Suprapubic skin (tissue), 4 donors: ENCODE measurements at regions not wholly inside any gene's neighbourhood (a gene's known extent, or its start where the extent isn't known, plus 50 kb on each side); places are given as distances from the start of the nearest gene placed in this dataset.

ENCODE experiments used
- DNase-seq, 2 donors: peaks; one replicate each; pipeline ENCODE4 v3.0.0-alpha.2; 2019; ENCODE audit warnings: low spot score in 2 of 2
- H3K27ac ChIP-seq: fragments of 200-600 bp; sonication (generic); one replicate; pipeline ENCODE4 v1.5.1; 2019
- H3K27me3 ChIP-seq: fragments of 200-600 bp; sonication (generic); one replicate; pipeline ENCODE4 v1.5.1; 2019
- H3K36me3 ChIP-seq: fragments of 200-600 bp; sonication (generic); one replicate; pipeline ENCODE4 v1.5.1; 2019
- H3K4me1 ChIP-seq: fragments of 200-600 bp; sonication (generic); one replicate; pipeline ENCODE4 v1.5.1; 2019
- H3K4me3 ChIP-seq: fragments of 200-600 bp; sonication (generic); one replicate; pipeline ENCODE4 v1.5.1; 2019; ENCODE audit warnings: mild to moderate bottlenecking
- H3K9me3 ChIP-seq: fragments of 200-600 bp; sonication (generic); one replicate; pipeline ENCODE4 v1.5.1; 2019
- CTCF ChIP-seq, 2 donors: fragments of 200-600 bp in 1 of 2; fragments of 450-650 bp in 1 of 2; sonication (generic) in 1 of 2; IDR thresholded peaks; one replicate each; pipeline ENCODE4 v1.5.1; 2016 to 2019; ENCODE audit warnings: antibody characterized with exemption in 2 of 2, mild to moderate bottlenecking in 1 of 2, moderate library complexity in 1 of 2
- EP300 ChIP-seq: sonication (generic); formaldehyde crosslinking; IDR thresholded peaks from one replicate; pipeline ENCODE4 v1.6.1; 2017; ENCODE audit warnings: antibody characterized with exemption
- POLR2A ChIP-seq, 2 donors: fragments of 450-650 bp; IDR thresholded peaks; one replicate each; pipeline ENCODE4 v1.6.1; 2017; ENCODE audit warnings: antibody characterized with exemption in 2 of 2, mild to moderate bottlenecking in 2 of 2, moderate library complexity in 2 of 2
- POLR2AphosphoS5 ChIP-seq, 3 donors: sonication (generic); formaldehyde crosslinking; IDR thresholded peaks; one replicate each; pipeline ENCODE4 v1.6.1; 2017; ENCODE audit warnings: antibody characterized with exemption in 3 of 3
- WGBS: methylation state at CpG from one replicate; pipeline ENCODE4 v1.1.5; 2018; 5-methylcytosine and 5-hydroxymethylcytosine counted together

- 89% methylated on average over 3 of the region's 3 CpGs for WGBS
- no peaks in the 10 kb centered on the region for H3K4me1 ChIP-seq
Observed at GRCh38 chr7:35342786-35343185, 88.9 kb upstream of the TBX20 start.

GRCh38 chr7:35339811-35340210 is 85.9 kb upstream of the TBX20 start:
- no peak for DNase-seq

More at GRCh38 chr7:35342786-35343185, 88.9 kb upstream of the TBX20 start:
- H3K27ac ChIP-seq, result no peak overlapping the region
- TF ChIP-seq POLR2AphosphoS5 (IDR thresholded peaks at IDR 0.05), result no peak
- no peaks in the 10 kb centered on the region for H3K27me3 ChIP-seq
- H3K9me3 ChIP-seq, result no peaks in the 10 kb centered on the region
- H3K36me3 ChIP-seq, result no peaks in the 10 kb centered on the region
- no peak overlapping the region for H3K4me3 ChIP-seq
- DNase-seq, result no peak

GRCh38 chr7:35336444-35336843 is 82.5 kb upstream of the TBX20 start:
- 80% methylated on average over 6 of the region's 6 CpGs for WGBS
- H3K27ac ChIP-seq, result no peak overlapping the region
- no peak overlapping the region for H3K4me3 ChIP-seq
- TF ChIP-seq EP300 (no peak), CTCF (IDR thresholded peaks at IDR 0.05) (no peak), POLR2AphosphoS5 (IDR thresholded peaks at IDR 0.05) (no peak), POLR2A (IDR thresholded peaks at IDR 0.05) (no peak)
- DNase-seq, result no peak
- H3K9me3 ChIP-seq, result no peaks in the 10 kb centered on the region
- H3K4me1 ChIP-seq, result no peaks in the 10 kb centered on the region
- H3K36me3 ChIP-seq, result no peaks in the 10 kb centered on the region
- H3K27me3 ChIP-seq, result no peaks in the 10 kb centered on the region

More at GRCh38 chr7:35339811-35340210, 85.9 kb upstream of the TBX20 start:
- Histone ChIP-seq H3K27ac (no peak overlapping the region), H3K9me3 (no peaks in the 10 kb centered on the region), H3K4me3 (no peak overlapping the region), H3K4me1 (no peaks in the 10 kb centered on the region), H3K27me3 (no peaks in the 10 kb centered on the region), H3K36me3 (no peaks in the 10 kb centered on the region)
- no peak for TF ChIP-seq EP300
- no peak for TF ChIP-seq CTCF (IDR thresholded peaks at IDR 0.05)
- no peak for TF ChIP-seq POLR2A (IDR thresholded peaks at IDR 0.05)
- no peak for TF ChIP-seq POLR2AphosphoS5 (IDR thresholded peaks at IDR 0.05)
- WGBS, result 88% methylated on average over 6 of the region's 6 CpGs

- Histone ChIP-seq H3K27ac (no peak overlapping the region), H3K36me3 (no peaks in the 10 kb centered on the region), H3K27me3 (no peaks in the 10 kb centered on the region), H3K4me3 (no peak overlapping the region), H3K4me1 (no peaks in the 10 kb centered on the region), H3K9me3 (no peaks in the 10 kb centered on the region)
- TF ChIP-seq POLR2AphosphoS5 (IDR thresholded peaks at IDR 0.05) (no peak), EP300 (no peak), CTCF (IDR thresholded peaks at IDR 0.05) (no peak), POLR2A (IDR thresholded peaks at IDR 0.05) (no peak)
- no peak for DNase-seq
- WGBS, result 70% methylated on average over 3 of the region's 3 CpGs
Observed at GRCh38 chr7:35334506-35334905, 80.6 kb upstream of the TBX20 start.

GRCh38 chr7:35333265-35333664 is 79.4 kb upstream of the TBX20 start:
- H3K36me3 ChIP-seq, result no peaks in the 10 kb centered on the region
- no peaks in the 10 kb centered on the region for H3K9me3 ChIP-seq
- H3K4me3 ChIP-seq, result no peak overlapping the region
- H3K27ac ChIP-seq, result no peak overlapping the region
- 62% methylated on average over 3 of the region's 3 CpGs for WGBS
- H3K4me1 ChIP-seq, result no peaks in the 10 kb centered on the region
- no peaks in the 10 kb centered on the region for H3K27me3 ChIP-seq
- TF ChIP-seq POLR2A (IDR thresholded peaks at IDR 0.05) (no peak), POLR2AphosphoS5 (IDR thresholded peaks at IDR 0.05) (no peak), EP300 (no peak), CTCF (IDR thresholded peaks at IDR 0.05) (no peak)
- no peak for DNase-seq
